AG09309 (cell line): ENCODE measurements at regions not wholly inside any gene's neighbourhood (a gene's known extent, or its start where the extent isn't known, plus 50 kb on each side); places are given as distances from the start of the nearest gene placed in this dataset.
"Not testable (repeated sequence)": the region's sequence is repeated elsewhere in the genome, so short reads cannot be mapped to it uniquely, and the experiment has no call there.

Experiments
- DNase-seq: peaks from one replicate; pipeline ENCODE4 v3.0.0-alpha.2; 2010; ENCODE audit warnings: low read depth
- H3K4me3 ChIP-seq: 2 replicates; pipeline ENCODE4 v1.5.1; 2011; ENCODE audit warnings: mild to moderate bottlenecking, low read depth, low read length, moderate library complexity; ENCODE audit not compliant: control insufficient read depth
- CTCF ChIP-seq: IDR thresholded peaks from 2 replicates; pipeline ENCODE4 v1.5.1; 2011; ENCODE audit warnings: mild to moderate bottlenecking, low read depth, low read length, inconsistent platforms; ENCODE audit not compliant: insufficient read depth, control insufficient read depth; ENCODE audit errors: missing control alignments

- DNase-seq, result no peak
- H3K4me3 ChIP-seq, result no peak overlapping the region
- no peak for TF ChIP-seq CTCF
These were observed 1637.5 kb upstream of the GOT2 start for GRCh38 chr16:60371591-60371990.

GRCh38 chr16:60367739-60368138 is 1633.6 kb upstream of the GOT2 start:
- no peak overlapping the region for H3K4me3 ChIP-seq
- DNase-seq, result no peak
- no peak for TF ChIP-seq CTCF

GRCh38 chr16:60363566-60363965 is 1629.5 kb upstream of the GOT2 start:
- DNase-seq, result no peak
- no peak overlapping the region for H3K4me3 ChIP-seq
- TF ChIP-seq CTCF, result no peak

- not testable (repeated sequence) for DNase-seq, H3K4me3 ChIP-seq
These were observed 1625.8 kb upstream of the GOT2 start for GRCh38 chr16:60359866-60360265.

GRCh38 chr16:60359412-60359811 is 1625.3 kb upstream of the GOT2 start:
- not testable (repeated sequence) for DNase-seq, H3K4me3 ChIP-seq

GRCh38 chr16:60357876-60358522 is 1623.9 kb upstream of the GOT2 start:
- H3K4me3 ChIP-seq, DNase-seq: not testable (repeated sequence)

- H3K4me3 ChIP-seq, result no peak overlapping the region
- DNase-seq, result no peak
- no peak for TF ChIP-seq CTCF
These were observed 1612.1 kb upstream of the GOT2 start for GRCh38 chr16:60346256-60346655.

GRCh38 chr16:60337671-60338070 is 1603.6 kb upstream of the GOT2 start:
- TF ChIP-seq CTCF, result no peak
- no peak for DNase-seq
- no peak overlapping the region for H3K4me3 ChIP-seq
